ENCODE measurements at regions not wholly inside any gene's neighbourhood (a gene's known extent, or its start where the extent isn't known, plus 50 kb on each side); places are given as distances from the start of the nearest gene placed in this dataset.

DNA sequence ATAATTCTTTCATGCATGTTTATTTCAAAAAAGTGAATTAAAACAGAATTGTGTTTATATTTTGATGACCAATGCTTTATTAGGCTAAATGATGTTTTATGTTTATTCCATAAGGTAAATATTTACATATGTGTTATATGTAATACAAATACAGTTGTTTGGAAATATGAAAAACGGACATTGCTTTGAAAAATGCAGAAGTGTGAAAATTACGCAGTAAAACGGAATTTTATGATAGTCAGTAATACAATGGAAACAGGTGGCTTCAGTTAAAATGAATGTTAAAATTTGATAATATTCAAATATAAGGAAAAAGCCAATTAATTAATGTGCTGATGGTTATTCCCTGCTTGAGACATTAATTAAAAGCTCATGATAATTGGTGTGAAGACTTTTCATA is 1633.8 kb downstream of the MAT2B start:
- H3K9me1 ChIP-seq (ENCODE audit: control insufficient read depth, extremely low read depth, insufficient read depth, low read length), result no peaks in the 10 kb centered on the region

DNA sequence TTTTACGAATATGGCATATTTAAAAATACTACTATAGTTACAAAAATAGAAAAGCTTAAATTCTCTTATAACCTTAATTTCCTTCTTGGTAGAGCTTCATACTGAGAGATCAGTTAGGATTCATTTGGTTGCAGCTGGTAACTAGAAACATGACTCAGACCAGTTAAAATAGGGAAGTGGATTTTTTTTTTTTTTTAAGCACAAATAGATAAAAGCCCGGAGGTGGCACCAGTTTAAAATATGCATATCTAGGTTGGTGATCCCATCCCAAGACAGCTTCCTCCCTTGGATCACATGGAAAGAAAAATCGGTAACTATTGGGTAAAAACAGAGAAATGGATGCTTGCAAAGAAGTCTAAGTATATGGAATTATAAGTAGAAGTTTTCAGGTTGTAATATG is 1634.3 kb downstream of the MAT2B start:
- dilution Hi-C loops (cut with MboI; ENCODE audit: extremely low pct_ligation_motif_present, low sequenced_read_pairs), result no loop called here
- Histone ChIP-seq H3K4me1 (ENCODE audit: control insufficient read depth, extremely low read depth, insufficient read depth, low read length) (no peaks in the 10 kb centered on the region), H3K9me3 (ENCODE audit: control insufficient read depth, low read depth, low read length) (no peaks in the 10 kb centered on the region)

More for the DNA sequence above, 1633.8 kb downstream of the MAT2B start:
- no peak overlapping the region for H3K9ac ChIP-seq (ENCODE audit: control insufficient read depth, extremely low read depth, insufficient read depth, low read length)
- H3K9me3 ChIP-seq (ENCODE audit: control insufficient read depth, low read depth, low read length), result no peaks in the 10 kb centered on the region
- dilution Hi-C loops (cut with MboI; ENCODE audit: extremely low pct_ligation_motif_present, low sequenced_read_pairs), result no loop called here
- FAIRE-seq (no peak), DNase-seq (ENCODE audit: low read depth, low spot score) (no peak)
- no peaks in the 10 kb centered on the region for H3K4me1 ChIP-seq (ENCODE audit: control insufficient read depth, extremely low read depth, insufficient read depth, low read length)
- H3K4me3 ChIP-seq (ENCODE audit: control insufficient read depth in 2 of 3, extremely low read depth in 1 of 3, insufficient read depth in 2 of 3, low read depth in 1 of 3, low read length in 3 of 3), result no peak overlapping the region
- no peaks in the 10 kb centered on the region for H4K20me1 ChIP-seq (ENCODE audit: control insufficient read depth, extremely low read depth, insufficient read depth, low read length)
- TF ChIP-seq, protein P1, sequence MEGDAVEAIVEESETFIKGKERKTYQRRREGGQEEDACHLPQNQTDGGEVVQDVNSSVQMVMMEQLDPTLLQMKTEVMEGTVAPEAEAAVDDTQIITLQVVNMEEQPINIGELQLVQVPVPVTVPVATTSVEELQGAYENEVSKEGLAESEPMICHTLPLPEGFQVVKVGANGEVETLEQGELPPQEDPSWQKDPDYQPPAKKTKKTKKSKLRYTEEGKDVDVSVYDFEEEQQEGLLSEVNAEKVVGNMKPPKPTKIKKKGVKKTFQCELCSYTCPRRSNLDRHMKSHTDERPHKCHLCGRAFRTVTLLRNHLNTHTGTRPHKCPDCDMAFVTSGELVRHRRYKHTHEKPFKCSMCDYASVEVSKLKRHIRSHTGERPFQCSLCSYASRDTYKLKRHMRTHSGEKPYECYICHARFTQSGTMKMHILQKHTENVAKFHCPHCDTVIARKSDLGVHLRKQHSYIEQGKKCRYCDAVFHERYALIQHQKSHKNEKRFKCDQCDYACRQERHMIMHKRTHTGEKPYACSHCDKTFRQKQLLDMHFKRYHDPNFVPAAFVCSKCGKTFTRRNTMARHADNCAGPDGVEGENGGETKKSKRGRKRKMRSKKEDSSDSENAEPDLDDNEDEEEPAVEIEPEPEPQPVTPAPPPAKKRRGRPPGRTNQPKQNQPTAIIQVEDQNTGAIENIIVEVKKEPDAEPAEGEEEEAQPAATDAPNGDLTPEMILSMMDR (optimal IDR thresholded peaks at IDR 0.05 in 1 of 3, IDR thresholded peaks at IDR 0.05 in 1 of 3, conservative IDR thresholded peaks at IDR 0.05 in 1 of 3; ENCODE audit: extremely low read depth in 1 of 3, insufficient read depth in 2 of 3, low read length in 3 of 3), result no peak
- no peak for TF ChIP-seq EZH2 (IDR thresholded peaks at IDR 0.05; ENCODE audit: low read length)
- H3K27me3 ChIP-seq (ENCODE audit: control insufficient read depth, extremely low read depth, insufficient read depth, low read length), result no peaks in the 10 kb centered on the region
- H2AFZ ChIP-seq (ENCODE audit: control insufficient read depth, low read length), result no peak overlapping the region
- no peak overlapping the region for H3K27ac ChIP-seq (ENCODE audit: control insufficient read depth, insufficient read depth, low read length)
- no peaks in the 10 kb centered on the region for H3K79me2 ChIP-seq (ENCODE audit: control insufficient read depth, insufficient read depth, low read length)
- H3K36me3 ChIP-seq (ENCODE audit: control insufficient read depth in 2 of 2, extremely low read depth in 1 of 2, insufficient read depth in 2 of 2, low read length in 2 of 2), result no peaks in the 10 kb centered on the region
- H3K4me2 ChIP-seq (ENCODE audit: control insufficient read depth, extremely low read depth, insufficient read depth, low read depth, low read length), result no peak overlapping the region

More for the DNA sequence above, 1634.3 kb downstream of the MAT2B start:
- Histone ChIP-seq H2AFZ (ENCODE audit: control insufficient read depth, low read length) (no peak overlapping the region), H3K9me1 (ENCODE audit: control insufficient read depth, extremely low read depth, insufficient read depth, low read length) (no peaks in the 10 kb centered on the region), H3K79me2 (ENCODE audit: control insufficient read depth, insufficient read depth, low read length) (no peaks in the 10 kb centered on the region), H3K36me3 (ENCODE audit: control insufficient read depth in 2 of 2, extremely low read depth in 1 of 2, insufficient read depth in 2 of 2, low read length in 2 of 2) (no peaks in the 10 kb centered on the region), H3K4me2 (ENCODE audit: control insufficient read depth, extremely low read depth, insufficient read depth, low read depth, low read length) (no peak overlapping the region), H3K27me3 (ENCODE audit: control insufficient read depth, extremely low read depth, insufficient read depth, low read length) (no peaks in the 10 kb centered on the region), H3K27ac (ENCODE audit: control insufficient read depth, insufficient read depth, low read length) (no peak overlapping the region), H4K20me1 (ENCODE audit: control insufficient read depth, extremely low read depth, insufficient read depth, low read length) (no peaks in the 10 kb centered on the region), H3K9ac (ENCODE audit: control insufficient read depth, extremely low read depth, insufficient read depth, low read length) (no peak overlapping the region), H3K4me3 (ENCODE audit: control insufficient read depth in 2 of 3, extremely low read depth in 1 of 3, insufficient read depth in 2 of 3, low read depth in 1 of 3, low read length in 3 of 3) (no peak overlapping the region)
- TF ChIP-seq, protein P1 (optimal IDR thresholded peaks at IDR 0.05 in 1 of 3, IDR thresholded peaks at IDR 0.05 in 1 of 3, conservative IDR thresholded peaks at IDR 0.05 in 1 of 3; ENCODE audit: extremely low read depth in 1 of 3, insufficient read depth in 2 of 3, low read length in 3 of 3), result no peak
- TF ChIP-seq EZH2 (IDR thresholded peaks at IDR 0.05; ENCODE audit: low read length), result no peak
- FAIRE-seq, result no peak
- no peak for DNase-seq (ENCODE audit: low read depth, low spot score)

All from keratinocyte (primary cell).